ENCODE measurements at regions not wholly inside any gene's neighbourhood (a gene's known extent, or its start where the extent isn't known, plus 50 kb on each side); places are given as distances from the start of the nearest gene placed in this dataset.

DNA sequence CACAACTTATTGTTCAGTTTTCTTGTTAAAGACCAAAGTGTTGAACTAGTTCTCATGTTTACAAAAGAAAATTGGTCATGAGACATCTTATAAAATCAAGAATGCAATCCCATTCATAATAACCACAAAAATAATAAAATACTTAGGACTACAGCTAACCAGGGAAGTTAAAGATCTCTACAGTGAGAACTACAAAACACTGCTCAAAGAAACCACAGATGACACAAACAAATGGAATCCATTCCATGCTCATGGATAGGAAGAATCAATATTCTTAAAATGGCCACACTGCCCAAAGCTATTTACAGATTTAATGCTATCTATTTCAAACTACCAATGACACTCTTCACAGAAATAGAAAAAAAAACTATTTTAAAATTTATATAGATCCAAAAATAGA is 1354.8 kb upstream of the CDH2 start:
- Mint-ChIP-seq H3K27me3 (no peaks in the 10 kb centered on the region), H3K9me3 (peaks cover 7% of the 10 kb centered on the region), H3K27ac (no peak overlapping the region), H3K36me3 (no peaks in the 10 kb centered on the region), H3K4me1 (no peaks in the 10 kb centered on the region), H3K4me3 (no peak overlapping the region)
- no peak for ATAC-seq

- Mint-ChIP-seq H3K27ac (no peak overlapping the region), H3K4me1 (no peaks in the 10 kb centered on the region), H3K9me3 (peaks cover 9% of the 10 kb centered on the region), H3K4me3 (no peak overlapping the region), H3K27me3 (no peaks in the 10 kb centered on the region), H3K36me3 (no peaks in the 10 kb centered on the region)
- ATAC-seq = no peak
Observed at GRCh38 chr18:29523371-29523770, 1346.4 kb upstream of the CDH2 start.

DNA sequence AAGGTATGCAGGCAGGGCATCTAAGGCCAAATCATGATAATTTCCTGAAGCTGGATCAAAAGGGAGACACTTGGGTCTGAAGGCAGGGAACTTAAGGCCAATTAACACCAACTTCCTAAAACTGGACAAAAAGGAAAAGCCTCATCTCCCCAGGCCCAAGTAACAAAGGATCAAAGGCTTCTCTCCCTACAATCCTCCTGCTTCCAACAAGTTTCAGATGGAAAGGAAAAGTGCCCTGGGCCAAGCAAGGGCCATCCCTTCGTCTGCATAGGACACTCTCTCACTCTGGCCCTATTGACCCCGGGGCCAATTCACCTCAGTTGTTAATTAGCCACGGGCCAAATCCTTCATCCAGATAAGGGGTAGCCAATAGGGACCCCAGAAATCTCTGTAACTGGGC is 1335.8 kb upstream of the CDH2 start:
- Mint-ChIP-seq H3K9me3 (peaks cover 4% of the 10 kb centered on the region), H3K36me3 (no peaks in the 10 kb centered on the region), H3K27ac (no peak overlapping the region), H3K4me1 (no peaks in the 10 kb centered on the region), H3K27me3 (no peaks in the 10 kb centered on the region), H3K4me3 (no peak overlapping the region)
- ATAC-seq = no peak

GRCh38 chr18:29512203-29512602 is 1335.3 kb upstream of the CDH2 start:
- peaks cover 4% of the 10 kb centered on the region for H3K9me3 Mint-ChIP-seq
- no peak for ATAC-seq
- H3K36me3 Mint-ChIP-seq = no peaks in the 10 kb centered on the region
- no peak overlapping the region for H3K27ac Mint-ChIP-seq
- no peak overlapping the region for H3K4me3 Mint-ChIP-seq
- H3K27me3 Mint-ChIP-seq = no peaks in the 10 kb centered on the region
- no peaks in the 10 kb centered on the region for H3K4me1 Mint-ChIP-seq

DNA sequence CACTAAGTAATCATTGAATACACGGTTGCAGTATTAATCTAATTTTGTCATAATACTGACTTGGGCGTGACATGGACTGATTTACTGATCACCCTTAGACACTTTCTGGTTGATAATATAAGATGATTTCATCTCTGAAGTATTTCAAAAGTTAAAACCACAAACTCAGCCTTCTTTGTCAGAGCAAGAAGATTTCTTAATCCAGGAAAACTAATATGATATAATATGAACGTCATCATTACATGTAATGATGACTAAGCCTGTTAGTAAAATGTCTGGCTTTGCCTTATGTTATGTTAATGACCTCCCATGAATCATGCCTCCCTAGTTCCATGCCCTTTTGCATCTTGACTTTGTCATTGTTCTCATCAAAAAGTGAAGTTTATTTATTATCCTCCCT is 1325.0 kb upstream of the CDH2 start:
- Mint-ChIP-seq H3K36me3 (no peaks in the 10 kb centered on the region), H3K4me1 (no peaks in the 10 kb centered on the region), H3K27ac (no peak overlapping the region), H3K27me3 (no peaks in the 10 kb centered on the region), H3K4me3 (no peak overlapping the region), H3K9me3 (peaks cover 11% of the 10 kb centered on the region)
- ATAC-seq = no peak

DNA sequence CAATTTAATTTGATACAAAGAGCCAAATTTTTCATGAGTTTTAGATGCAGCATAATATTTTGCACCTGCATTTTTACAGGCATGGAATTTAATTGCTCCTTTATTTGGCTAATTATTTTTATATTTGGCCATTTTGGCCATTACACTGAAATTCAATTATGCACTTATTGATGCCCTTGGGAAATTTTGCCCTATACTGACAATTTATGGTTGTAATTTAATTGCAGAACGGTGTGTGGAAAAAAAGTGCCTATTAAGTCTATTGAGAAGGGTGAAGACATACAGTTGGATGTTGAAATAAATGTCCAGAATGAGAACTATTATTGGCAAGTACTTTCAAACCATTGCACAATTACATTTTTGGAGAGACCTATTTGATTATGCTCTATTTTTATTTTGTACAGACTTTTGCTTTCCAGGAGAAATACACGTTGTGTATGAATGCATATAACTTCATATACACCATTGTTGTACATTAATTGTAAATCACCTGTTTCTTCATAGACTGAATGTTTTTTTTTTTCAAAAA is 1319.3 kb upstream of the CDH2 start:
- Mint-ChIP-seq H3K9me3 (peaks cover 5% of the 10 kb centered on the region), H3K4me1 (no peaks in the 10 kb centered on the region), H3K27ac (no peak overlapping the region), H3K4me3 (no peak overlapping the region), H3K36me3 (no peaks in the 10 kb centered on the region), H3K27me3 (no peaks in the 10 kb centered on the region)
- no peak for ATAC-seq

DNA sequence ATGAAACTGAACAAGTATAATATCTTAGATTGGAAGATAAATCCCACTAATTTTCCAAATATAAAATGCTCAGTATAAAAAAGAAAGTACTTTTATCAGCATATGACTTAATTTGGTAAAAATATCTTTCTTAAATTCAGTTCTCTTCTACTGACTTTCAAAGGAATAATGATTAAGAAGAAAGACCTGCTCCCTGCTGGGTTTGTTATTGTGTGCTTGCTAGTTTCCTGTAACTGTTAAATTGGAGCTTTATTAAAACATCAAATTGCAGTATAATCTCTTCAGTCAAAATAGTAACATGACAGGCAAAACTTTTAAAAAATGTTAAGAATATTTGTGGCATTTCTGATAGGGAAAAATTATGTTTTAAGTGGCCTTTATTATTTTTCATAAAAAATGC is 1317.4 kb upstream of the CDH2 start:
- Mint-ChIP-seq H3K36me3 (no peaks in the 10 kb centered on the region), H3K27ac (no peak overlapping the region), H3K4me3 (no peak overlapping the region), H3K4me1 (no peaks in the 10 kb centered on the region), H3K9me3 (peaks cover 5% of the 10 kb centered on the region), H3K27me3 (no peaks in the 10 kb centered on the region)
- ATAC-seq = no peak

- H3K4me3 Mint-ChIP-seq = no peak overlapping the region
- no peaks in the 10 kb centered on the region for H3K36me3 Mint-ChIP-seq
- ATAC-seq = no peak
- no peaks in the 10 kb centered on the region for H3K27me3 Mint-ChIP-seq
- H3K27ac Mint-ChIP-seq = no peak overlapping the region
- no peaks in the 10 kb centered on the region for H3K9me3 Mint-ChIP-seq
- H3K4me1 Mint-ChIP-seq = no peaks in the 10 kb centered on the region
Observed at GRCh38 chr18:29491907-29492306, 1315.0 kb upstream of the CDH2 start.

DNA sequence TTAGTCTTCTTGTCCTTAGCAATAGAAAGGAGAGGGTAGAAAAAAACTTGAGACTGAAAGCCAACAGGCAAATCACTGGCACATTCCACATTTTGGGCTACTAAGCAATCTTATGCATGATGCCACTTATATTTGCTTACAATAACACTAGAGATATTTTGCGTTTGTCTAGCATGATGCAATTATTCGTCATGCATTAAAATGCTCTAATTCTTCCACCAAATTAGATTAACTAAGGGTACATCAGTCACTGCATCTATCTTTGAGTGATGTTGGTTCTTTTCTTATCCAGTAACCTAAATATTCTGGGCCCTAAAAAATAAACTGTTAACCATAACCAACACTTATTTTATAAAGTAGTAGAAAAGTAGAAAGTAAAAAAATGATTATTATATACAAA is 1311.7 kb upstream of the CDH2 start:
- no peaks in the 10 kb centered on the region for H3K27me3 Mint-ChIP-seq
- ATAC-seq = no peak
- no peaks in the 10 kb centered on the region for H3K36me3 Mint-ChIP-seq
- H3K4me1 Mint-ChIP-seq = no peaks in the 10 kb centered on the region
- no peak overlapping the region for H3K4me3 Mint-ChIP-seq
- H3K9me3 Mint-ChIP-seq = no peaks in the 10 kb centered on the region
- no peak overlapping the region for H3K27ac Mint-ChIP-seq

DNA sequence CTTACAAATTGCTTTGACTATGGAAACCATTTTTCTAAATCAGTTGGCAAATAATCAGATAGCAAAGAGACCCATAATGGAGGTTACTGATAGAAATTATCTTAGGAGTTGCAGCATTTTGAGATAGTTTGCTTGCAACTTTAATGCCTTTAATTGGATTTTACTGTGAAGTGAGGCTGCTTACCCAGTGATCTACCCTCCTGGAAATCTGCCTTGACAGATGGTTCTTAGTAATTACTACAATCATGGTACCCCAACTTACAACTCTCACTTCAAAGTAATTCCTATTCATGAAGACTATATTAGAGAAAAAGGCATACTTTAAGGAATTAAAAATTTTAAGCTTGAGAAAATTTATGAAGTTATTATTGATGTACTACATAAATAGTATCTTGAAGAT is 1288.6 kb upstream of the CDH2 start:
- ATAC-seq = no peak
- Mint-ChIP-seq H3K27me3 (no peaks in the 10 kb centered on the region), H3K27ac (no peak overlapping the region), H3K36me3 (no peaks in the 10 kb centered on the region), H3K9me3 (peaks cover 5% of the 10 kb centered on the region), H3K4me1 (no peaks in the 10 kb centered on the region), H3K4me3 (no peak overlapping the region)

DNA sequence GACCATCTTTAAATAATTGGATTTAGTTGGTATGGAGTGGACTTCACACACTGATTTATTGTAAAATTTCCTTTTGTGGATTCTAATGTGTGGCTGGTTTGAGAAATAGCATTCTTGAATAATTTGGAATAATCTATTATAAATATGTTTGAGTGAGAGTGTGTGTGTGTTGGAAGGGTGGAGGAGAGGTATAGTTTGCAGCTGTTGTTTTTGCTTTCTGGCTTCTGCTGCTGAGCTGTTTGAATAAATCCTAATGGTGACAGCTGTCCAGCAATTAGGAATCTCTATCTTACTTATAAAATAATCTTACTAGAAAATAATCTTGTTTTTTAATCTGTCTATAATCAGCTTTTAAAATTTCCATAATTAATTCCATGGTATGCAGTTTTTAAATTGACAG is 1283.0 kb upstream of the CDH2 start:
- Mint-ChIP-seq H3K27me3 (no peaks in the 10 kb centered on the region), H3K9me3 (peaks cover 3% of the 10 kb centered on the region), H3K27ac (no peak overlapping the region), H3K36me3 (no peaks in the 10 kb centered on the region), H3K4me3 (no peak overlapping the region), H3K4me1 (no peaks in the 10 kb centered on the region)
- ATAC-seq = no peak

- Mint-ChIP-seq H3K4me1 (no peaks in the 10 kb centered on the region), H3K27me3 (no peaks in the 10 kb centered on the region), H3K4me3 (no peak overlapping the region), H3K9me3 (peaks cover 3% of the 10 kb centered on the region), H3K27ac (no peak overlapping the region), H3K36me3 (no peaks in the 10 kb centered on the region)
- ATAC-seq = no peak
Observed at GRCh38 chr18:29457316-29457889, 1280.5 kb upstream of the CDH2 start.

DNA sequence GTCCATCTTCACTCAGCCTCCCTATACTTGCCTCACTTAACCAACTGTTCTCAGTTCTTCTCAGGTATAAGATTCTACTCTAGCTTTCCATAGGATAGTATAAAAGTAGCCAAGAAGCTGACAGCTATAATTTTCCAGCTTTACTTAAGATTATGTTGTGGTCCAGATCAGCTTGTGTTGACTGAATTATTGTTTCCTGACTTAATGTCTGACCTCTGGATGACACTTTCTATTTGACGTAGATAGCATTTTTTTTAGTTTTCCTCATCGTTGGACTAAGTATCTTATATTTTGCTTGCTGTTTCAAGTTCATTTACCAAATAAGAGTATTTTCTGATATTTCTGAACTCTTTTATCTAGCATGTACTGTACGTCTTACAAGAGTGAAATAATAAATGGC is 1272.5 kb upstream of the CDH2 start:
- H3K9me3 Mint-ChIP-seq = no peaks in the 10 kb centered on the region

DNA sequence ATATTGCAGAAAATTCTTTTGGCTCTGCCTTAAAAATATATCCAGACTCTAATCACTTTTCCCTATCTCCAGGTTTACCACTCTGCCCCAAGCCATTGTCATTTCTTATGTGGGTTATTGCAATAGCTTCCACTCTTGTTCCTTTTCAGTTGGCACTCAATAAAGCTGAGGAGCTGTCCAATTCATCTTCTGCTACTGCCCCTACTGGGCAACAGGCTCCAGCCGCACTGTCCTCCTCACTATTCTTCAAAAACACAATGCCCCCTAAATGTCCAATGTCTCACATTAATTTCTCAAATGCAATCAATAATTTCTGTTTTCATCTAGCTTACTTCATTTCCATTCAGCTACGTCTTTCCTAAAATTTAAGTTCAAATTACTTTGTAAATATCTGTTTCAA is 1262.5 kb upstream of the CDH2 start:
- peaks cover 12% of the 10 kb centered on the region for H3K9me3 Mint-ChIP-seq
- no peaks in the 10 kb centered on the region for H3K4me1 Mint-ChIP-seq
- H3K27me3 Mint-ChIP-seq = no peaks in the 10 kb centered on the region
- no peaks in the 10 kb centered on the region for H3K36me3 Mint-ChIP-seq
- no peak overlapping the region for H3K27ac Mint-ChIP-seq
- ATAC-seq = no peak
- H3K4me3 Mint-ChIP-seq = no peak overlapping the region

More for the DNA sequence above, 1272.5 kb upstream of the CDH2 start:
- H3K4me3 Mint-ChIP-seq = no peak overlapping the region
- no peak overlapping the region for H3K27ac Mint-ChIP-seq
- no peaks in the 10 kb centered on the region for H3K27me3 Mint-ChIP-seq
- no peaks in the 10 kb centered on the region for H3K36me3 Mint-ChIP-seq
- ATAC-seq = no peak
- no peaks in the 10 kb centered on the region for H3K4me1 Mint-ChIP-seq

- no peak for ATAC-seq
- Mint-ChIP-seq H3K4me3 (no peak overlapping the region), H3K36me3 (no peaks in the 10 kb centered on the region), H3K9me3 (peaks cover 21% of the 10 kb centered on the region), H3K27ac (no peak overlapping the region), H3K27me3 (no peaks in the 10 kb centered on the region), H3K4me1 (no peaks in the 10 kb centered on the region)
Observed at GRCh38 chr18:29436459-29436858, 1259.5 kb upstream of the CDH2 start.

DNA sequence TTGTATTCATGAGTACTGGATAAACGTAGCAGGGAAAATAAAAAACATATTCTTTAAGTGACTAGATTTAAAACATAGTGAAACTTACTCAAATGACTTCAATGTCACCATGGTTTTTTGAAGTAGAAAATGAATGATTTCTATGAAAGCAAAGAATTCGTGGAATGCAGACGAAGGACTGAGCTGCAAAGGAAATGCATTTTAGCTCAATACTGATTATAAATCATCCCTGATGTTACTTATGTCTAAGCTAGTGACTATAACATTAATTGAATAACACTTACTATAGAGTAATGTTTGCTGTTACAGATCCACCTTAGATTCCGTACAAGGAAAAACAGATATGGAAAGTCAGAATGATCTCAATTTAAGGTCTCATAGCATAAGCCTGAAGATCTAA is 1257.7 kb upstream of the CDH2 start:
- Mint-ChIP-seq H3K4me3 (no peak overlapping the region), H3K27me3 (no peaks in the 10 kb centered on the region), H3K4me1 (no peaks in the 10 kb centered on the region), H3K27ac (no peak overlapping the region), H3K36me3 (no peaks in the 10 kb centered on the region), H3K9me3 (peaks cover 13% of the 10 kb centered on the region)
- ATAC-seq = no peak

GRCh38 chr18:29430416-29430815 is 1253.5 kb upstream of the CDH2 start:
- ATAC-seq = no peak
- Mint-ChIP-seq H3K4me3 (no peak overlapping the region), H3K27me3 (no peaks in the 10 kb centered on the region), H3K9me3 (peaks cover 13% of the 10 kb centered on the region), H3K27ac (no peak overlapping the region), H3K4me1 (no peaks in the 10 kb centered on the region), H3K36me3 (no peaks in the 10 kb centered on the region)
